ENCODE measurements at regions not wholly inside any gene's neighbourhood (a gene's known extent, or its start where the extent isn't known, plus 50 kb on each side); places are given as distances from the start of the nearest gene placed in this dataset.

DNA sequence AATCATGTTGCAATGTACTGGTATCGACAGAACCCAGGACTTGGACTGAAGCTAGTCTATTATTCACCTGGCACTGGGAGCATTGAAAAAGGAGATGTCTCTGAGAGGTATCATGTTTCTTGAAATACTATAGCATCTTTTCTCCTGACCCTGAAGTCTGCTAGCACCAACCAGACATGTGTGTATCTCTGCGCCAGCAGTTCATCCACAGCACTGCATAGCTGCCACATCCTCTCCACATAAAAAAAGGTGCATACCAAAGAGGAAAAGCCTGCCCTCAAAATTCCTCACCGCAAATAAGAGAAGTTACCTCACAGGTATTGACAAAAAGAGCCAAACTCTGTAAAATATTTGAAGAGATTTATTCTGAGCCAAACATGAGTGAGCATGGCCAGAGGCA lies 99.5 kb upstream of the PRSS3 start:
- TF ChIP-seq CTCF (IDR thresholded peaks at IDR 0.05 in 8 of 11, conservative IDR thresholded peaks at IDR 0.05 in 3 of 11) (no peak), POLR2A (IDR thresholded peaks at IDR 0.05) (no peak), POLR2AphosphoS5 (IDR thresholded peaks at IDR 0.05) (no peak)
